OCI-LY1 (cell line): ENCODE measurements at regions not wholly inside any gene's neighbourhood (a gene's known extent, or its start where the extent isn't known, plus 50 kb on each side); places are given as distances from the start of the nearest gene placed in this dataset.
"Not testable (repeated sequence)": the region's sequence is repeated elsewhere in the genome, so short reads cannot be mapped to it uniquely, and the experiment has no call there.

Experiments used
- CTCF ChIP-seq: fragments of 200-600 bp; sonication (generic), shearing (Covaris generic); IDR thresholded peaks from 2 replicates; pipeline ENCODE4 v1.5.1; 2017; ENCODE audit warnings: mild to moderate bottlenecking, antibody characterized with exemption, low read length, moderate library complexity, mixed read lengths
- EZH2 ChIP-seq: fragments of 200-600 bp; sonication (generic), shearing (Covaris generic); IDR thresholded peaks from 2 replicates; pipeline ENCODE4 v1.8.0; 2017; ENCODE audit warnings: borderline replicate concordance, mixed run types, mild to moderate bottlenecking, antibody characterized with exemption, low read length, moderate library complexity, mixed read lengths

- not testable (repeated sequence) for TF ChIP-seq CTCF, EZH2
Observed at GRCh38 chr2:55124682-55125081, 74.4 kb upstream of the RTN4 start.
